K562 (cell line): ENCODE measurements at regions not wholly inside any gene's neighbourhood (a gene's known extent, or its start where the extent isn't known, plus 50 kb on each side); places are given as distances from the start of the nearest gene placed in this dataset.

Experiments
- ATAC-seq: fragments of 200-7000 bp; cut with Tn5 transposase; 3 replicates; pipeline ENCODE4 v1.9.1; 2020; ENCODE audit warnings: moderate library complexity
- BruUV-seq: library from RNA; stranded (reverse); fragments of 400-500 nt; replicated peaks from 2 replicates; lab custom pipeline; 2021; lab: Mats Ljungman, UMichigan
- CTCF ChIA-PET: fragments of 300-600 bp; formaldehyde crosslinking; extraction: SDS; loops from one replicate; lab custom pipeline; 2021; ENCODE audit warnings: low intra/inter-chr PET ratio; lab: Yijun Ruan, JAX
- POLR2A ChIA-PET: fragments of 300-600, 350-650 bp; sonication (Branson Sonifier 250); formaldehyde crosslinking; extraction: SDS; loops from one replicate; lab custom pipeline; 2021; ENCODE audit warnings: antibody characterized with exemption, inconsistent platforms; lab: Yijun Ruan, JAX
- DNase-seq, 4 experiments: peaks; one replicate each; pipeline versions ENCODE4 v3.0.0 to v3.0.0-alpha.2; 2011 to 2018; ENCODE audit warnings: low spot score in 3 of 4, mixed read lengths in 3 of 4; ENCODE audit errors: extremely low read depth in 1 of 4
- FAIRE-seq: peaks from 2 replicates; lab custom pipeline; 2011; peaks lifted over from hg19 to GRCh38; lab: Jason Lieb, UNC
- H2AFZ ChIP-seq: 2 replicates; pipeline ENCODE4 v1.6.0; 2011; ENCODE audit warnings: low read depth, low read length, control low read depth, inconsistent platforms
- H3K27ac ChIP-seq: fragments of 200-600 bp; 3 replicates; pipeline ENCODE4 v1.8.0; 2011; ENCODE audit warnings: low read depth, mild to moderate bottlenecking, control low read depth, inconsistent platforms, low read length, moderate library complexity, mixed read lengths; ENCODE audit errors: extremely low read depth
- H3K27me3 ChIP-seq, 2 experiments: fragments of 300-600 bp in 1 of 2; 2 replicates in 1 of 2; 3 replicates in 1 of 2; pipeline versions ENCODE4 v1.6.0 to v1.8.0; 2011; ENCODE audit warnings: inconsistent platforms in 2 of 2, low read length in 2 of 2, mild to moderate bottlenecking in 1 of 2, mixed read lengths in 1 of 2, moderate library complexity in 1 of 2; ENCODE audit not compliant: control insufficient read depth in 2 of 2, insufficient read depth in 2 of 2
- H3K36me3 ChIP-seq: fragments of 300-600 bp; 3 replicates; pipeline ENCODE4 v1.8.0; 2011; ENCODE audit warnings: mild to moderate bottlenecking, low read length, inconsistent platforms; ENCODE audit not compliant: control insufficient read depth, insufficient read depth
- H3K4me1 ChIP-seq, 2 experiments: fragments of 200-600 bp in 1 of 2; replicated peaks in 1 of 2; 2 replicates in 1 of 2; 3 replicates in 1 of 2; pipeline versions ENCODE4 v1.5.1 to v1.8.0; 2011; ENCODE audit warnings: inconsistent platforms in 2 of 2, low read length in 2 of 2, mild to moderate bottlenecking in 1 of 2, mixed read lengths in 1 of 2, moderate library complexity in 1 of 2; ENCODE audit not compliant: control insufficient read depth in 2 of 2, insufficient read depth in 2 of 2
- H3K4me2 ChIP-seq: 2 replicates; pipeline ENCODE4 v1.6.1; 2011; ENCODE audit warnings: low read length, control low read depth, inconsistent platforms, mixed read lengths; ENCODE audit not compliant: insufficient read depth
- H3K4me3 ChIP-seq: fragments of 200-600 bp; sonication (generic), shearing (Covaris generic); 2 replicates; pipeline ENCODE4 v1.5.1; 2016; ENCODE audit warnings: control low read depth, inconsistent platforms
- H3K79me2 ChIP-seq: fragments of 200-600 bp; 3 replicates; pipeline ENCODE4 v1.8.0; 2011; ENCODE audit warnings: low read length, inconsistent platforms; ENCODE audit not compliant: control insufficient read depth, insufficient read depth
- H3K9ac ChIP-seq, 2 experiments: 2 replicates each; pipeline versions ENCODE4 v1.6.0 to v1.6.1; 2011; ENCODE audit warnings: low read depth in 2 of 2, low read length in 2 of 2, control low read depth in 1 of 2, inconsistent platforms in 1 of 2, mild to moderate bottlenecking in 1 of 2, mixed read lengths in 1 of 2; ENCODE audit not compliant: insufficient read depth in 1 of 2
- H3K9me1 ChIP-seq: one replicate; pipeline ENCODE4 v1.6.0; 2011; ENCODE audit warnings: inconsistent platforms, mild to moderate bottlenecking, low read length, moderate library complexity; ENCODE audit not compliant: control insufficient read depth, insufficient read depth
- H3K9me3 ChIP-seq: replicated peaks from 2 replicates; pipeline ENCODE4 v1.5.1; 2011; ENCODE audit warnings: low read depth, low read length, inconsistent platforms; ENCODE audit not compliant: control insufficient read depth, insufficient read depth
- H4K20me1 ChIP-seq: replicated peaks from 2 replicates; pipeline ENCODE4 v1.6.1; 2011; ENCODE audit warnings: low read length, inconsistent platforms, mixed read lengths; ENCODE audit not compliant: control insufficient read depth, insufficient read depth
- ADNP ChIP-seq: fragments of 200-800 bp; sonication (Bioruptor generic); IDR thresholded peaks from 2 replicates; pipeline ENCODE4 v1.6.1; 2016; ENCODE audit warnings: missing genetic modification characterization, missing compliant biosample characterization
- CBX1 ChIP-seq: sonication (generic); IDR thresholded peaks from 2 replicates; pipeline ENCODE4 v1.6.1; 2016; ENCODE audit warnings: antibody characterized with exemption, low read depth, mild to moderate bottlenecking
- CHD2 ChIP-seq: IDR thresholded peaks from 2 replicates; pipeline ENCODE4 v1.6.1; 2011; ENCODE audit warnings: low read depth, low read length
- EP400 ChIP-seq: fragments of 450-650 bp; IDR thresholded peaks from 2 replicates; pipeline ENCODE4 v1.6.1; 2017; ENCODE audit warnings: antibody characterized with exemption, mild to moderate bottlenecking, moderate library complexity
- FUS ChIP-seq: fragments of 200-400 bp; formaldehyde crosslinking; optimal IDR thresholded peaks from 2 replicates; pipeline ENCODE3; 2017; ENCODE audit warnings: low read depth, low read length
- GABPB1 ChIP-seq: sonication (generic); formaldehyde crosslinking; IDR thresholded peaks from 2 replicates; pipeline ENCODE4 v1.8.0; 2022; ENCODE audit warnings: mild to moderate bottlenecking, missing genetic modification reagents
- HINFP ChIP-seq: fragments of 450-650 bp; conservative IDR thresholded peaks from 2 replicates; pipeline ENCODE4 v1.6.1; 2016; ENCODE audit warnings: missing genetic modification characterization, low read depth, mild to moderate bottlenecking, control low read depth, missing compliant biosample characterization
- HOXB6 ChIP-seq: fragments of 250-450 bp; sonication (Bioruptor Pico); IDR thresholded peaks from 2 replicates; pipeline ENCODE4 v1.5.1; 2022; ENCODE audit warnings: mild to moderate bottlenecking, borderline replicate concordance
- ID3 ChIP-seq, 2 experiments: fragments of 250-450 bp in 1 of 2; fragments of 450-650 bp in 1 of 2; sonication (Bioruptor Pico) in 1 of 2; IDR thresholded peaks; 2 replicates each; pipeline versions ENCODE4 v1.6.1 to v1.8.0; 2016 to 2021; ENCODE audit warnings: mild to moderate bottlenecking in 2 of 2, moderate library complexity in 2 of 2, missing compliant biosample characterization in 1 of 2, missing genetic modification characterization in 1 of 2
- MEF2D ChIP-seq: conservative IDR thresholded peaks from 2 replicates; pipeline ENCODE4 v1.6.1; 2016; ENCODE audit warnings: low read depth, missing genetic modification characterization, missing compliant biosample characterization
- NCOR1 ChIP-seq: fragments of 450-650 bp; IDR thresholded peaks from 2 replicates; pipeline ENCODE4 v1.6.1; 2016; ENCODE audit warnings: mild to moderate bottlenecking, moderate library complexity
- NEUROD1 ChIP-seq: fragments of 150-350 bp; IDR thresholded peaks from 2 replicates; pipeline ENCODE4 v1.6.1; 2014; ENCODE audit warnings: borderline replicate concordance, low read length, low read depth; ENCODE audit not compliant: partially characterized antibody
- PATZ1 ChIP-seq: fragments of 250-450 bp; sonication (Bioruptor Pico); IDR thresholded peaks from 2 replicates; pipeline ENCODE4 v1.5.0; 2020; ENCODE audit warnings: mild to moderate bottlenecking, borderline replicate concordance
- POLR2H ChIP-seq: IDR thresholded peaks from 2 replicates; pipeline ENCODE4 v1.6.1; 2016; ENCODE audit warnings: missing genetic modification characterization, low read depth, mild to moderate bottlenecking, control low read depth, missing compliant biosample characterization, moderate library complexity
- RBM22 ChIP-seq: fragments of 200-400 bp; formaldehyde crosslinking; IDR thresholded peaks from 2 replicates; pipeline ENCODE4 v1.6.1; 2018; ENCODE audit warnings: low read length, low read depth; ENCODE audit not compliant: poor library complexity, severe bottlenecking
- TCF15 ChIP-seq: fragments of 250-450 bp; sonication (Bioruptor Pico); IDR thresholded peaks from 2 replicates; pipeline ENCODE4 v1.8.0; 2022; ENCODE audit warnings: moderate library complexity, mild to moderate bottlenecking, inconsistent platforms
- XRCC5 ChIP-seq: fragments of 200-400 bp; formaldehyde crosslinking; IDR thresholded peaks from 2 replicates; pipeline ENCODE4 v1.6.1; 2017; ENCODE audit warnings: low read depth, mild to moderate bottlenecking, low read length
- ZNF134 ChIP-seq: fragments of 250-450 bp; sonication (Bioruptor Pico); conservative IDR thresholded peaks from 2 replicates; pipeline ENCODE4 v1.4.0; 2020
- ZNF780A ChIP-seq: fragments of 250-450 bp; sonication (Bioruptor Pico); IDR thresholded peaks from 2 replicates; pipeline ENCODE4 v1.5.0; 2021; ENCODE audit warnings: mild to moderate bottlenecking
- WGBS: fragments of 100-300 bp; shearing (Covaris generic); methylation state at CpG from one replicate; pipeline ENCODE4 v1.1.6; 2016; ENCODE audit warnings: low coverage, mixed read lengths; ENCODE audit not compliant: insufficient coverage; ENCODE audit errors: missing lambda C conversion rate; 5-methylcytosine and 5-hydroxymethylcytosine counted together
- in situ Hi-C: fragments of 300-500 bp; cut with MboI; formaldehyde crosslinking; loops from 4 replicates; pipeline ENCODE4 v1.15.0; 2018; ENCODE audit warnings: inconsistent platforms, mixed read lengths
- intact Hi-C: fragments of 100-400 bp; cut with micrococcal nuclease; formaldehyde crosslinking; loops from 2 replicates; pipeline ENCODE4 v1.14.2; 2022

- Histone ChIP-seq H3K4me3 (no peak overlapping the region), H3K36me3 (no peaks in the 10 kb centered on the region), H3K79me2 (no peaks in the 10 kb centered on the region), H3K27ac (no peak overlapping the region), H3K9me1 (peaks cover 4% of the 10 kb centered on the region), H3K4me2 (no peak overlapping the region), H3K27me3 (peaks cover 3 to 27% of the 10 kb centered on the region in 2 experiments; a peak in 4 of 5 replicates), H3K9me3 (no peaks in the 10 kb centered on the region), H4K20me1 (peaks cover 7% of the 10 kb centered on the region; the same call in 1 of the 2 replicates), H3K9ac (no peak overlapping the region), H3K4me1 (peaks cover 0 to 7% of the 10 kb centered on the region in 2 experiments; a peak in 3 of 5 replicates), H2AFZ (no peak overlapping the region)
- intact Hi-C loops, result no loop called here
- TF ChIP-seq TCF15 (CRISPR knock-in tag) (no peak), POLR2H (tag) (no peak), ID3 (CRISPR knock-in tag; IDR thresholded peaks at IDR 0.05) (no peak), ID3 (tag; IDR thresholded peaks at IDR 0.05) (no peak), PATZ1 (no peak), HOXB6 (CRISPR knock-in tag) (no peak), EP400 (no peak), NEUROD1 (no peak), CHD2 (no peak), MEF2D (tag) (no peak), ZNF134 (CRISPR knock-in tag) (no peak), HINFP (no peak), CBX1 (no peak), XRCC5 (no peak), ADNP (no peak), NCOR1 (no peak), ZNF780A (no peak), FUS (no peak), RBM22 (no peak), GABPB1 (CRISPR knock-in tag) (no peak)
- DNase-seq (no peak), ATAC-seq (no peak), FAIRE-seq (no peak)
- POLR2A ChIA-PET, result interaction anchor here (1.1 kb wide), 1 partner anchor 206 kb away, joined by 3 read pairs; no protein-coding TSS in a partner anchor
- BruUV-seq, result no TSS peak
- CTCF ChIA-PET, result interaction anchor here (0.5 to 8.5 kb wide), 3 partner anchors 73 to 959 kb away, joined by 3 to 127 read pairs (median 3); no protein-coding TSS in a partner anchor
- in situ Hi-C loops, result no loop called here
- WGBS, result 2% methylated on average over 4 of the region's 4 CpGs
Measured at GRCh38 chr1:181192316-181192715, 103.8 kb downstream of the IER5 start.
